Heart right ventricle (tissue), 16 donors: ENCODE measurements at regions not wholly inside any gene's neighbourhood (a gene's known extent, or its start where the extent isn't known, plus 50 kb on each side); places are given as distances from the start of the nearest gene placed in this dataset.

Experiments
- ATAC-seq, 8 donors: fragments of 200-7000 bp; cut with Tn5 transposase; one replicate each; pipeline ENCODE4 v1.9.1; 2020; ENCODE audit warnings: mild to moderate bottlenecking in 8 of 8, moderate library complexity in 8 of 8, moderate number of reproducible peaks in 1 of 8
- DNase-seq, 2 donors: peaks; one replicate each; pipeline ENCODE4 v3.0.0-alpha.2; 2020
- H3K27ac ChIP-seq, 10 donors: fragments of 200-600 bp; sonication (generic) in 2 of 10; one replicate each; pipeline versions ENCODE4 v1.5.0 to v1.8.0; 2020 to 2022; ENCODE audit warnings: mild to moderate bottlenecking in 3 of 10
- H3K27me3 ChIP-seq, 7 donors: fragments of 200-600 bp; one replicate each; pipeline ENCODE4 v1.8.0; 2021 to 2022; ENCODE audit warnings: mild to moderate bottlenecking in 2 of 7
- H3K36me3 ChIP-seq, 9 donors: fragments of 200-600 bp; sonication (generic) in 1 of 9; one replicate each; pipeline versions ENCODE4 v1.5.0 to v1.8.0; 2020 to 2022; ENCODE audit warnings: mild to moderate bottlenecking in 2 of 9
- H3K4me1 ChIP-seq, 9 donors: fragments of 200-600 bp; sonication (generic) in 1 of 9; one replicate each; pipeline versions ENCODE4 v1.5.0 to v1.8.0; 2020 to 2022; ENCODE audit warnings: mild to moderate bottlenecking in 4 of 9
- H3K4me3 ChIP-seq, 10 donors: fragments of 200-600 bp; sonication (generic) in 2 of 10; one replicate each; pipeline versions ENCODE4 v1.5.0 to v1.8.0; 2020 to 2022; ENCODE audit warnings: mild to moderate bottlenecking in 7 of 10, moderate library complexity in 2 of 10
- H3K9me3 ChIP-seq, 11 donors: fragments of 200-600 bp in 10 of 11; sonication (generic) in 2 of 11; one replicate each; pipeline versions ENCODE4 v1.5.0 to v1.8.0; 2013 to 2022; ENCODE audit warnings: mild to moderate bottlenecking in 2 of 11, control low read depth in 1 of 11, moderate library complexity in 1 of 11
- CTCF ChIP-seq, 9 donors: fragments of 200-600 bp; sonication (generic) in 2 of 9; IDR thresholded peaks; one replicate each; pipeline versions ENCODE4 v1.5.0 to v1.8.0; 2021 to 2022; ENCODE audit warnings: antibody characterized with exemption in 9 of 9, mild to moderate bottlenecking in 5 of 9, moderate library complexity in 1 of 9
- WGBS, 2 donors: extraction: QIAGEN DNeasy Blood & Tissue Kit; methylation state at CpG; one replicate each; pipeline ENCODE4 v1.1.7; 2013; ENCODE audit warnings: inconsistent platforms in 1 of 2; 5-methylcytosine and 5-hydroxymethylcytosine counted together
- intact Hi-C, 10 donors: fragments of 100-400 bp; cut with DNase I; formaldehyde crosslinking; loops; one replicate each; pipeline versions ENCODE4 v1.11.1 to v1.14.2; 2022
- donor health status: Arrhythmogenic right ventricular cardiomyopathy.
- donor health status: ischemic (EF 13 %, LVEDD 7.1; RV severe dilation, severe dysfunction).
- donor health status: healthy with polysubstance abuse.
- donor health status: DM: no; HTN: yes; CAD: no.
- donor health status: DM: no; HTN: no; CAD: no.
- donor health status: ischemic (EF 25% LVEDD 6.9; RV normal size, moderate dysfunction).
- donor health status: ischemic (EF 25% LVEDD 5.7; RV mildly dilated, moderate dysfunction).
- donor health status: healthy.
- donor health status: DM: yes; HTN: yes; CAD: no.
- donor health status: Ischemic cardiomyopathy.
- donor health status: ischemic (EF 35%, LVEDD 5.7; RV mildly dilated, moderate dysfunction).
- donor health status: nonischemic (EF 11% LVEDD 7.7; RV severe dilation, severe dysfunction).
- donor health status: DM: yes; HTN: yes; CAD: no.
- donor health status: PGD.
- donor health status: ischemic (EF 29% LVEDD 5.4; RV normal size, mild dysfunction).
- donor health status: nonischemic (EF 23%, LVEDD 6.1; RV moderate dilation, normal function).

DNA sequence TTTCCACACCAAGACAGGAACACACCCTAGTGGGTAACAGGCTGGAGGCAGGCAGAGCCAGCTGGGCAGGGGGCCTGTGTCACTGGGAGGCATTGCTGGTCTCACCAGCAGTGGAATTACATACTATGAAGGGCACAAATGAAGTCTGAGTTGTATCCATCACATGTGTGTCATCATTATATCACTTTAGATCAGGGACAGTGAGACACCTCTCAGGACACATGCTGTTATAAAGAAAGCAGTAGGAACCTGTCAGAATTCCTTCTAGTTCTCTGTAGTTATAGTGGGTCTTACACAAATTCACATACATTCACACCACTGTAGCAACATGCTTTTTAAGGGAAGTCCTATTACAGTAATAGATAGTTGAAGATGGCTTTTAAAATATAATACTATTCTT is 63.5 kb upstream of the FYN start:
- Histone ChIP-seq H3K27ac (no peak overlapping the region), H3K27me3 (peaks cover 0 to 4% (median 0%) of the 10 kb centered on the region in 7 donors), H3K36me3 (no peaks in the 10 kb centered on the region), H3K4me3 (no peak overlapping the region), H3K4me1 (peaks cover 0 to 10% (median 0%) of the 10 kb centered on the region in 9 donors), H3K9me3 (peaks cover 0 to 16% (median under 1%) of the 10 kb centered on the region in 11 donors)
- ATAC-seq (no peak), DNase-seq (no peak)
- TF ChIP-seq CTCF (IDR thresholded peaks at IDR 0.05): no peak
- intact Hi-C loops: no loop called here

- WGBS, 2 donors: 80 to 81% methylated on average over 4 of the region's 4 CpGs
- Histone ChIP-seq H3K4me1 (peaks cover 0 to 26% (median 0%) of the 10 kb centered on the region in 9 donors), H3K27me3 (peaks cover 0 to 4% (median 0%) of the 10 kb centered on the region in 7 donors), H3K4me3 (no peak overlapping the region), H3K27ac (no peak overlapping the region), H3K36me3 (no peaks in the 10 kb centered on the region), H3K9me3 (peaks cover 0 to 11% (median 4%) of the 10 kb centered on the region in 11 donors)
- DNase-seq: no peak
- ATAC-seq: no peak
- TF ChIP-seq CTCF (IDR thresholded peaks at IDR 0.05): no peak
- intact Hi-C loops: no loop called here
Observed at GRCh38 chr6:111938710-111939109, 65.5 kb upstream of the FYN start.

GRCh38 chr6:111939902-111940301 is 66.7 kb upstream of the FYN start:
- TF ChIP-seq CTCF (IDR thresholded peaks at IDR 0.05): no peak

GRCh38 chr6:111940801-111941200 is 67.5 kb upstream of the FYN start:
- H3K4me3 ChIP-seq: no peak overlapping the region
- DNase-seq (no peak), ATAC-seq (no peak)
- peaks cover 0 to 11% (median 4%) of the 10 kb centered on the region in 11 donors for H3K9me3 ChIP-seq
- no peaks in the 10 kb centered on the region for H3K27me3 ChIP-seq
- no peak overlapping the region for H3K27ac ChIP-seq
- peaks cover 0 to 36% (median 0%) of the 10 kb centered on the region in 9 donors for H3K4me1 ChIP-seq
- intact Hi-C loops: no loop called here
- no peak for TF ChIP-seq CTCF (IDR thresholded peaks at IDR 0.05)
- no peaks in the 10 kb centered on the region for H3K36me3 ChIP-seq

More at GRCh38 chr6:111939902-111940301, 66.7 kb upstream of the FYN start:
- no peak overlapping the region for H3K27ac ChIP-seq
- DNase-seq (no peak), ATAC-seq (no peak)
- no peak overlapping the region for H3K4me3 ChIP-seq
- peaks cover 0 to 36% (median 0%) of the 10 kb centered on the region in 9 donors for H3K4me1 ChIP-seq
- WGBS, 2 donors: 55 to 62% methylated on average over 2 of the region's 2 CpGs
- peaks cover 0 to 11% (median 4%) of the 10 kb centered on the region in 11 donors for H3K9me3 ChIP-seq
- peaks cover 0 to 1% (median 0%) of the 10 kb centered on the region in 7 donors for H3K27me3 ChIP-seq
- no peaks in the 10 kb centered on the region for H3K36me3 ChIP-seq
- intact Hi-C loops: no loop called here
